Fibroblast of lung (primary cell): ENCODE measurements at regions not wholly inside any gene's neighbourhood (a gene's known extent, or its start where the extent isn't known, plus 50 kb on each side); places are given as distances from the start of the nearest gene placed in this dataset.

ENCODE experiments used
- DNase-seq, 2 donors: peaks; one replicate each; pipeline versions ENCODE4 v3.0.0 to v3.0.0-alpha.2; 2010; ENCODE audit warnings: low read depth in 2 of 2
- H2AFZ ChIP-seq: 2 replicates; pipeline ENCODE4 v1.5.1; 2012; ENCODE audit warnings: low read length, control low read depth, inconsistent platforms
- H3K27ac ChIP-seq: 2 replicates; pipeline ENCODE4 v1.5.1; 2011; ENCODE audit warnings: low read length, control low read depth; ENCODE audit not compliant: insufficient read depth
- H3K27me3 ChIP-seq: 2 replicates; pipeline ENCODE4 v1.5.1; 2011; ENCODE audit warnings: mild to moderate bottlenecking, low read length; ENCODE audit not compliant: control insufficient read depth, insufficient read depth
- H3K36me3 ChIP-seq: 2 replicates; pipeline ENCODE4 v1.5.1; 2011; ENCODE audit warnings: low read length; ENCODE audit not compliant: control insufficient read depth, insufficient read depth
- H3K4me1 ChIP-seq: 2 replicates; pipeline ENCODE4 v1.5.1; 2011; ENCODE audit warnings: low read length; ENCODE audit not compliant: control insufficient read depth, insufficient read depth; ENCODE audit errors: extremely low read depth
- H3K4me2 ChIP-seq: 2 replicates; pipeline ENCODE4 v1.5.1; 2011; ENCODE audit warnings: low read length, control low read depth; ENCODE audit not compliant: insufficient read depth; ENCODE audit errors: extremely low read depth
- H3K4me3 ChIP-seq, 4 experiments: fragments of 200-600 bp in 1 of 4; sonication (generic) in 1 of 4; replicated peaks in 1 of 4; 2 replicates each; pipeline ENCODE4 v1.5.1; 2011 to 2016; ENCODE audit warnings: low read length in 4 of 4, low read depth in 3 of 4, mild to moderate bottlenecking in 3 of 4, control low read depth in 2 of 4, inconsistent platforms in 1 of 4, mixed read lengths in 1 of 4; ENCODE audit not compliant: insufficient read depth in 1 of 4; ENCODE audit errors: control extremely low read depth in 1 of 4
- H3K79me2 ChIP-seq: 2 replicates; pipeline ENCODE4 v1.5.1; 2012; ENCODE audit warnings: mild to moderate bottlenecking, low read length, inconsistent platforms; ENCODE audit not compliant: control insufficient read depth, insufficient read depth
- H3K9ac ChIP-seq: 2 replicates; pipeline ENCODE4 v1.5.1; 2011; ENCODE audit warnings: mild to moderate bottlenecking, low read length, control low read depth; ENCODE audit not compliant: insufficient read depth
- H3K9me3 ChIP-seq: 2 replicates; pipeline ENCODE4 v1.5.1; 2012; ENCODE audit warnings: low read depth, low read length; ENCODE audit not compliant: control insufficient read depth, insufficient read depth
- H4K20me1 ChIP-seq: 2 replicates; pipeline ENCODE4 v1.5.1; 2011; ENCODE audit warnings: low read length; ENCODE audit not compliant: control insufficient read depth, insufficient read depth; ENCODE audit errors: extremely low read depth
- EZH2 ChIP-seq: IDR thresholded peaks from 2 replicates; pipeline ENCODE4 v1.5.1; 2012; ENCODE audit warnings: low read length, control low read depth, mild to moderate bottlenecking; ENCODE audit errors: missing control alignments
- TF ChIP-seq, protein P1 (sequence below), 2 donors: IDR thresholded peaks in 1 of 2; conservative IDR thresholded peaks in 1 of 2; 1 replicate in 1 of 2; 2 replicates in 1 of 2; pipeline ENCODE4 v1.5.1; 2011 to 2012; ENCODE audit warnings: low read length in 2 of 2, control low read depth in 1 of 2, inconsistent platforms in 1 of 2, low read depth in 1 of 2, mild to moderate bottlenecking in 1 of 2

DNA sequence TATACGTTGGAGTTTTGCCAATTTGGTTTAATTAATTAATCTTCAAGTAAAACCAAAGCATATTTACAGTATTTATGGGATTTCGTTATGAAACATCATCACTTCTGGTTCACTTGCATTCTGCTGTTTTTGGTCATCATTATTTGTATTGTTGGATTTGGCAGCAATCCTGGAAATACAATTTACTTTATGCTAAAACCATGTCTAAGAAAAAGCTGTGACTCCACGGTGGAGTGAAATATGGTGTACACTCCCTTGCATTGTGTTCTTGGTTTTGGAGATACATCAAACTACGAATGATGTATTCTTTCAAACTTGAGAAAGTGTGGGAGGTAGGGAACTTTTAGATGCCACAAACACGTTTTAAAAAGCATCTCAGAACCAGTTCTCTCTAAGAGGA is 106.4 kb downstream of the CTAGE1 start:
- no peak overlapping the region for H2AFZ ChIP-seq

DNA sequence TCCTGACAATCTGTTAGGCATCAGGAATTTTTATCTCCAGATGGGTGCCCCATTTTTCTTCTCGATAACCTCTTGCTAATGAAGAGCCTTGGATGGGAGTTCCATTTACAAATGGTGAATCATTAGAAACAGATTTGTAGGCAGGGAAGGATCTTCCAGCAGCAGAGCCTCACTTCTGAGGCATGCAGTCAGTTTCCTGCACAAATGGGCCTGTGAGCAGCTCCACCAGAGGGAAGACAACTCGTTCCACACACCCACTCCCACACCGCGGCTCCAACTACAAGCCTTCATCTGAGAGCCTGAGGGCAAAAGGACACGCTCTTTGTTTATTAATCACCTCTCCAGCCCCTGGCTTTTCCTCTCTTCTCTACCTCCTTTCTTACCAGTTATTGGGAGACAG is 108.5 kb downstream of the CTAGE1 start:
- Histone ChIP-seq H3K27ac (no peak overlapping the region), H3K36me3 (no peaks in the 10 kb centered on the region), H3K4me3 (no peak overlapping the region), H3K4me2 (no peak overlapping the region), H3K9me3 (no peaks in the 10 kb centered on the region), H3K4me1 (peaks cover 4% of the 10 kb centered on the region), H4K20me1 (no peaks in the 10 kb centered on the region), H2AFZ (peak overlapping the region; percentile 12), H3K79me2 (no peaks in the 10 kb centered on the region), H3K9ac (no peak overlapping the region), H3K27me3 (no peaks in the 10 kb centered on the region)
- TF ChIP-seq EZH2 = no peak
- TF ChIP-seq, protein P1, sequence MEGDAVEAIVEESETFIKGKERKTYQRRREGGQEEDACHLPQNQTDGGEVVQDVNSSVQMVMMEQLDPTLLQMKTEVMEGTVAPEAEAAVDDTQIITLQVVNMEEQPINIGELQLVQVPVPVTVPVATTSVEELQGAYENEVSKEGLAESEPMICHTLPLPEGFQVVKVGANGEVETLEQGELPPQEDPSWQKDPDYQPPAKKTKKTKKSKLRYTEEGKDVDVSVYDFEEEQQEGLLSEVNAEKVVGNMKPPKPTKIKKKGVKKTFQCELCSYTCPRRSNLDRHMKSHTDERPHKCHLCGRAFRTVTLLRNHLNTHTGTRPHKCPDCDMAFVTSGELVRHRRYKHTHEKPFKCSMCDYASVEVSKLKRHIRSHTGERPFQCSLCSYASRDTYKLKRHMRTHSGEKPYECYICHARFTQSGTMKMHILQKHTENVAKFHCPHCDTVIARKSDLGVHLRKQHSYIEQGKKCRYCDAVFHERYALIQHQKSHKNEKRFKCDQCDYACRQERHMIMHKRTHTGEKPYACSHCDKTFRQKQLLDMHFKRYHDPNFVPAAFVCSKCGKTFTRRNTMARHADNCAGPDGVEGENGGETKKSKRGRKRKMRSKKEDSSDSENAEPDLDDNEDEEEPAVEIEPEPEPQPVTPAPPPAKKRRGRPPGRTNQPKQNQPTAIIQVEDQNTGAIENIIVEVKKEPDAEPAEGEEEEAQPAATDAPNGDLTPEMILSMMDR (conservative IDR thresholded peaks at IDR 0.05 in 1 of 2, IDR thresholded peaks at IDR 0.05 in 1 of 2; ENCODE audit: low read depth in 1 of 2, low read length in 2 of 2) = no peak
- peak; percentile 47 to 88 for DNase-seq

More for the DNA sequence above, 106.4 kb downstream of the CTAGE1 start:
- Histone ChIP-seq H4K20me1 (no peaks in the 10 kb centered on the region), H3K9me3 (no peaks in the 10 kb centered on the region), H3K4me2 (peak overlapping the region; percentile 3), H3K9ac (no peak overlapping the region), H3K4me3 (no peak overlapping the region), H3K4me1 (peaks cover 4% of the 10 kb centered on the region), H3K27ac (no peak overlapping the region), H3K79me2 (no peaks in the 10 kb centered on the region), H3K27me3 (no peaks in the 10 kb centered on the region), H3K36me3 (no peaks in the 10 kb centered on the region)
- DNase-seq = peak; percentile 76 to 89
- TF ChIP-seq, protein P1 (conservative IDR thresholded peaks at IDR 0.05 in 1 of 2, IDR thresholded peaks at IDR 0.05 in 1 of 2; ENCODE audit: low read depth in 1 of 2, low read length in 2 of 2) = no peak
- no peak for TF ChIP-seq EZH2

DNA sequence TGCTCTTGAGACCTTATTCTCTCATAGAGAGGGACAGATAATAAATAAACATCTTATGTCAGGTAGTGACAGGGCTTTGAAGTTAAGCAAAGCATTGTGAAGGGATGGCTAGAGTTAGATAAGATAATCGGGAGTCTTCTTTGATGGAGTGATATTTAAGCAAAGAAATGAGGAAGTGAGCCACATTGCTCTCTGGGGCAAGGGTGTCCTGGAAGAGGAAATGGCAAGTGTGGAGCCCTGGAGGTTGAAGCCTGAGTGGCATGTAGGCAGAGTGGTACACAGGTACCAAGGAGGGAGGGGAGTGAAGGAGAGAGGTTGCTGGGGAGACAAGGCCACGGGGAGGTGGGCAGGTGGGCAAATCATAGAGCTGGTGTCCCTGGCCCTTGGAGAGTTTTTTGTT is 110.2 kb downstream of the CTAGE1 start:
- Histone ChIP-seq H3K36me3 (no peaks in the 10 kb centered on the region), H3K4me1 (peaks cover 4% of the 10 kb centered on the region), H3K4me2 (no peak overlapping the region), H2AFZ (no peak overlapping the region), H3K27ac (no peak overlapping the region), H3K79me2 (no peaks in the 10 kb centered on the region), H3K27me3 (no peaks in the 10 kb centered on the region), H4K20me1 (no peaks in the 10 kb centered on the region), H3K4me3 (no peak overlapping the region), H3K9me3 (no peaks in the 10 kb centered on the region), H3K9ac (no peak overlapping the region)
- TF ChIP-seq EZH2 = no peak
- TF ChIP-seq, protein P1 (conservative IDR thresholded peaks at IDR 0.05 in 1 of 2, IDR thresholded peaks at IDR 0.05 in 1 of 2; ENCODE audit: low read depth in 1 of 2, low read length in 2 of 2) = no peak
- DNase-seq = no peak
